GM19025 (cell line): ENCODE measurements at regions not wholly inside any gene's neighbourhood (a gene's known extent, or its start where the extent isn't known, plus 50 kb on each side); places are given as distances from the start of the nearest gene placed in this dataset.

Experiments
- ATAC-seq: cut with Tn5 transposase; IDR thresholded peaks from one replicate; pipeline ENCODE4 v1.9.1; 2021; ENCODE audit warnings: mild to moderate bottlenecking, low read depth, moderate library complexity; ENCODE audit not compliant: unreplicated experiment

GRCh38 chr2:149737896-149738295, 150.3 kb upstream of the MMADHC start:
- ATAC-seq, result no peak

- no peak for ATAC-seq
Observed at GRCh38 chr2:149735237-149735958, 147.8 kb upstream of the MMADHC start.

GRCh38 chr2:149733936-149734685, 146.5 kb upstream of the MMADHC start:
- ATAC-seq, result no peak

GRCh38 chr2:149732730-149733290, 145.2 kb upstream of the MMADHC start:
- ATAC-seq, result no peak

GRCh38 chr2:149732001-149732685, 144.6 kb upstream of the MMADHC start:
- ATAC-seq, result no peak

GRCh38 chr2:149731079-149731478, 143.5 kb upstream of the MMADHC start:
- ATAC-seq, result no peak

- no peak for ATAC-seq
Observed at GRCh38 chr2:149729586-149729985, 142.0 kb upstream of the MMADHC start.

- ATAC-seq, result no peak
Observed at GRCh38 chr2:149727927-149728326, 140.4 kb upstream of the MMADHC start.

GRCh38 chr2:149725234-149725633, 137.7 kb upstream of the MMADHC start:
- no peak for ATAC-seq

GRCh38 chr2:149724091-149724490, 136.5 kb upstream of the MMADHC start:
- ATAC-seq, result no peak

- ATAC-seq, result no peak
Observed at GRCh38 chr2:149720615-149721014, 133.0 kb upstream of the MMADHC start.

GRCh38 chr2:149719695-149720094, 132.1 kb upstream of the MMADHC start:
- no peak for ATAC-seq

GRCh38 chr2:149716687-149717086, 129.1 kb upstream of the MMADHC start:
- no peak for ATAC-seq

GRCh38 chr2:149715894-149716293, 128.3 kb upstream of the MMADHC start:
- no peak for ATAC-seq

GRCh38 chr2:149715005-149715592, 127.5 kb upstream of the MMADHC start:
- ATAC-seq, result peak; percentile 55

GRCh38 chr2:149709496-149710263, 122.1 kb upstream of the MMADHC start:
- no peak for ATAC-seq

GRCh38 chr2:149703281-149703680, 115.7 kb upstream of the MMADHC start:
- ATAC-seq, result no peak

GRCh38 chr2:149702571-149702970, 115.0 kb upstream of the MMADHC start:
- ATAC-seq, result no peak

- ATAC-seq, result no peak
Observed at GRCh38 chr2:149701241-149701640, 113.7 kb upstream of the MMADHC start.

GRCh38 chr2:149692961-149693396, 105.4 kb upstream of the MMADHC start:
- ATAC-seq, result no peak
